ENCODE measurements at regions not wholly inside any gene's neighbourhood (a gene's known extent, or its start where the extent isn't known, plus 50 kb on each side); places are given as distances from the start of the nearest gene placed in this dataset.

GRCh38 chr17:77307479-77308198 is 166.9 kb downstream of the SEC14L1 start (continued):
- TF ChIP-seq NRF1 (IDR thresholded peaks at IDR 0.05; ENCODE audit: low read depth, low read length) (no peak), EGR1 (IDR thresholded peaks at IDR 0.05; ENCODE audit: borderline replicate concordance, low read depth, low read length) (no peak), ATF3 (IDR thresholded peaks at IDR 0.05; ENCODE audit: insufficient read depth, low read depth, low read length) (no peak)
